Stimulated activated CD8-positive, alpha-beta memory T cell treated with anti-CD3 and anti-CD28 coated beads, Interleukin-15, amount 100 ng/mL, for 24 hours (primary cell): ENCODE measurements at regions not wholly inside any gene's neighbourhood (a gene's known extent, or its start where the extent isn't known, plus 50 kb on each side); places are given as distances from the start of the nearest gene placed in this dataset.

Experiments used
- DNase-seq: peaks from one replicate; pipeline ENCODE4 v3.0.0-alpha.2; 2020; ENCODE audit warnings: low read depth

DNA sequence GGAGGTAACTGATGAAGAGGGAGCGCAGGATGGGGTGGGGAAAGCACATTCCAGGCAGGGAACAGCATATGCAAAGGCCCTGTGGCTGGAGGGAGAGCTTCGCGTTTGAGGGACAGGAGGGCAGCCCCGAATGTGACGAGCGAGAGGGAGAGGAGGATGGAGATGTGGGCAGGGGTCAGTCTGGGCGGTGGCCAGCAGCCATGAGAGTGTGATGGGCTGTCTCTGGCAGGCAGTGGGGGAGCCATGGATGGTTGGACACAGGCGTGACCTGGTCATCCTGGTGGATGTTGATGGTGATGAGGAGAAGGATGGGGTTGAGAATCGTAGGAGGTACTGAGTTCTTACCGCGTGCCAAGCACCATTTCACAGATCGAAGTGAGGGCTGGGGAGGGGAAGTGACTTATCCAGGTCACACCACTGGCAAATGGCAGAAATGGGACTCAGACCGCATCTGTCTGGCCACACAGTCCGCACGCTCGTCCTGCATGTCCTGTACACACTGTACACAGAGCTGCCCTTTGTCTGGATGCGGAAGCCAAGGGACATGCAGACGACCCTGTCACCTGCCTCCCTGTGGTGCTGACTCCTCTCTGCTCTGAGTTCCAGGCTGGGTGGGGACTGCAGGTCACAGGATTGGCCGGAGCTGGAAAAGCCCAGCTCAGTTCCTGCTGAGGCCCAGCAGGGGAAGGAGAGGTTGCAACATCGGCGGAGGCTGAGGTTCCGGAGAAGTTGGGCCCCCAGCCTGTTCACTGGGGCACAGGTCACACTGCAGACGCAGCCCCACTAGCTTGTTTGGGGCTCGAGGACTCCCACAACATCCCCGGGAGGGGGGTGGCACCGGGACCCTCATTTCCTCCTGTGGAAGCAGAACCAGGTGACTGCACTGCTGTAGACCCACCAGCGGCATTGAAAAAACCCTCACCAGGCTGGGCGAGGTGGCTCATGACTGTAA, 165.6 kb upstream of the IER5L start:
- no peak for DNase-seq

DNA sequence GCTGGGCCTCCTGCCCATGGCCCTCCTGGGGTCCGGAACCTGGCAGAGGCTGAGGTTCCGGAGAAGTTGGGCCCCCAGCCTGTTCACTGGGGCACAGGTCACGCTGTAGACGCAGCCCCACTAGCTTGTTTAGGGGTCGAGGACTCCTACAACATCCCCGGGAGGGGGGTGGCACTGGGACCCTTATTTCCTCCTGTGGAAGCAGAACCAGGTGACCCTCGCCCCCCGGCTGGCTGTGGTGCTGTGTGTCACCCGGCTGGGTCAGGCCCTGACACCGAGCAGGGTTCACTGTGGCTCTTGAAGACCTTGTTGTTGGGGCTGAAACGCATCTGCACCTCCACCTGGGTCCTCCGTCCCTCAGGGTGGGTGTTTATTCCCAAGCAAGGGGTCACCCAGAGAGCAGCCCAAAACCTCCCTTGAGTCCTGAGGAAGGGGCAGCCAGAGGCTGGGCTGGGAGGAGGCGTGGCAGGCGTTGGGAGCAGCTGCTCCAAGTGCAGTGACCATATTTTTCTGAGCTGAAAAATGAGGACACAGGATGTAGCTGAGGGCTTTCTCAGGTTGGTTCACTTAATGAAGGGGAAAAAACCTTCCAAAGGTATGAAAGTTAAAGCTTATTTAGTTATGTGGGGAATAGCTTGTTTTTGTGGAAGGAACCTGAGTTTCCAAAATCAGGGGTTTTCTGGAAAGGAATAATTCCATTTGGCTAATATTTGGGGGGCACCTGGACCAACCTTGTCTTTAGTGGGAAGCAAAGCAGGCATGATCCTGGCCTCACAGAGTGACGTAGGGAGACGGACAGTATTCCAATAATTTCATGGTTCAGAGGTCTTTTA, 164.7 kb upstream of the IER5L start:
- no peak for DNase-seq

DNA sequence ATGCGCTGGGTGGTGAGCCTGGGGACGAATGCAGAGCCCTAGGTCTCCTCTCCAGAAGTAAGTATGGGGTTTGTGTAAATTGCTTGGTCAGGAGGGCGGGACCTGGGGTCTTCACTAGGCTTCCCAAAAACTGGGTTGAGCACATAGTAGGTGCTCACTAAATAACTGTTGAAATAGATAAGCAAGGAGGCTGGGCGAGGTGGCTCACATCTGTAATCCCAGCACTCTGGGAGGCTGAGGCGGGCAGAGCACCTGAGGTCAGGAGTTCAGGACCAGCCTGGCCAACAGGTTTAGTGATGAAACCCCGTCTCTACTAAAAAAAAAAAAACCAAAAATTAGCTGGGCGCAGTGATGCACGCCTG, 163.9 kb upstream of the IER5L start:
- DNase-seq = no peak

DNA sequence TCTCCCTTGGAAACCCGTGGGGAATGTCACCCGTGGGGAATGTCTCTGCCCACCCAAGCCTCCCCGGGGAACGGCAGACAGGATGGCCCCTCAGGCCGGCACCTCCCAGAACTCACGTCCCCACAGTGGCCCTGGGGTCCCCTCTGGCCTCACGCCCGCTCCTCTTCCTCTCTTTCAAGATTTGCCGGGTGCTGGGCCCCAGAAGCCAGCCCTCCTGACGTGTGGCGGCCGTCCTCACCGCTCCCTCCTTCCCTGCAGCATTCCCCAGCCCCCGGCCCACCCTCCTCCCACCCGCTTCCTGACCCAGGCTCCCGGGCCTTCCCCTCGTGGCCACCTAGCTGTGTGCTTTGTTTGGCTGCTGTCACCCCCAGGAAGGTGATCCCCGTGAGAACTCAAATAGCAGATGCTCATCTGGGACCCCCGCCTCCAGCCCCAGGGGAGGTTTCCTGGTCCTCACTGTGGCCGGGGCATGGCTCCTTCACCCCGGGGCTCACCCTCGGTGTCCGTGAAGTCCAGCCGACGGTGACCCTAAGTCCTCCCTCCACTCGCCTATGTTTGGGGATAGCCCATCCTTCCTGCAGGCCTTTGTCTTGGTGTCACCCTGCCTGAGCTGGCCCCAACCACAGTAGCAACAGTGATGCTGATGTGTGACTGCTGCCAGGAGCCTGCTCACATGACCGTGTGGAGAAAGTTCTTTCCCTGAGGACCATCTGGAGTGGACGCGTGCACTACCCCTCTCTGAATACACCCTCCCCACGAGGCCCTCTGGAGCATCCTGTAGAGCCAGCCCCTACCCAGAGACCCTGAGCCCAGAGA, 163.3 kb upstream of the IER5L start:
- no peak for DNase-seq

DNA sequence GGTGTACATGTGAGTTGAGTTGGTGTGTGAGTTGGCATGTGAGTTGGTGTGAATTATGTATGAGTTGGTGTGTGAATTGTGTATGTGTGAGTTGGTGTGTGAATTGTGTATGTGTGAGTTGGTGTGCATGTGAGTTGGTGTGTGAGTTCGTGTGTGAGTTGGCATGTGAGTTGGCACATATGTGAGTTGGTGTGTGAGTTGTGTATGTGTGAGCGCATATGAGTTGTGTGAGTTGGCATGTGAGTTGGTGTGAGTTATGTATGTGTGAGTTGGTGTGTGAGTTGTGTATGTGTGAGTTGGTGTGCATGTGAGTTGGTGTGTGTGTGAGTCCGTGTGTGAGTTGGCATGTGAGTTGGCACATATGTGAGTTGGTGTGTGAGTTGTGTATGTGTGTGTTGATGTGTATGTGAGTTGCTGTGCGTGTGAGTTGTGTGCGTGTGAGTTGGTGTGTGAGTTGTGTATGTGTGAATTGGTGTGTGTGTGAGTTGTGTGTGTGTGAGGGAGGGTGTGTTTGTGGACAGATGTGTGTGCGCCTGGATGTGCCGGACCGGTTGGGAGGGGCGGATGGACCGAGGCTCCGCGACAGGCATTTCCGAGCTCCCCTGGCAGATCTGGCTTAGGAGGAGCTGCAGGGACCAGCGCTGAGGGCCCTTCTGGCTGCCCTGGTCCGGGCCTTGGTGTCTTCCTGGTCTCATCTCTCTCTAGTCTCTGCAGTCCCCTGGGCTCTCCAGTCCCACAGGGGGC, 162.5 kb upstream of the IER5L start:
- no peak for DNase-seq

DNA sequence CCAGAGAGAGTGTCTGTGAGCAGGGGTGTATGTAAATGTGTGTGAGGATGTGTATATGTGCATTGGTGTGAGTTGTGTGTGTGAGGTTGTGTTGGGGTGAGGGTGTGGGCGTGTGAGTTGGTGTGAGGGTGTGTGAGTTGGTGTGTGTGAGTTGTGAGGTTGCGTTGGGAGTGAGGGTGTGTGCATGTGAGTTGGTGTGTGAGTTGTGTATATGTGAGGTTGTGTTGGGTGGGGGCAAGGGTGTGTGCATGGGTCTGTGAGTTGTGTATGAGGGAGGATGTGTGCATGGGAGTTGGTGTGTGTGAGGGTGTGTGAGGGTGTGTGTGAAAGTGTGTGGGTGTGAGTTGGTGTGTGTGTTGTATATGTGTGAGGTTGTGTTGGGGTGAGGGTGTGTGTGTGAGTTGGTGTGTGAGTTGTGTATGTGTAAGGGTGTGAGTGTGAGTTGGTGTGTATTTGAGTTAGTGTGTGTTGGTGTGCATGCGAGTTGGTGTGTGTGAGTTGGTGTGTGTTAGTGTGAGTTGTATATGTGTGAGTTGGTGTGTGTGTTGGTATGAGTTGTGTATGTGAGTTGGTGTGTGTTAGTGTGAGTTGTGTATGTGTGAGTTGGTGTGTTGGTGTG, 161.6 kb upstream of the IER5L start:
- DNase-seq = no peak

DNA sequence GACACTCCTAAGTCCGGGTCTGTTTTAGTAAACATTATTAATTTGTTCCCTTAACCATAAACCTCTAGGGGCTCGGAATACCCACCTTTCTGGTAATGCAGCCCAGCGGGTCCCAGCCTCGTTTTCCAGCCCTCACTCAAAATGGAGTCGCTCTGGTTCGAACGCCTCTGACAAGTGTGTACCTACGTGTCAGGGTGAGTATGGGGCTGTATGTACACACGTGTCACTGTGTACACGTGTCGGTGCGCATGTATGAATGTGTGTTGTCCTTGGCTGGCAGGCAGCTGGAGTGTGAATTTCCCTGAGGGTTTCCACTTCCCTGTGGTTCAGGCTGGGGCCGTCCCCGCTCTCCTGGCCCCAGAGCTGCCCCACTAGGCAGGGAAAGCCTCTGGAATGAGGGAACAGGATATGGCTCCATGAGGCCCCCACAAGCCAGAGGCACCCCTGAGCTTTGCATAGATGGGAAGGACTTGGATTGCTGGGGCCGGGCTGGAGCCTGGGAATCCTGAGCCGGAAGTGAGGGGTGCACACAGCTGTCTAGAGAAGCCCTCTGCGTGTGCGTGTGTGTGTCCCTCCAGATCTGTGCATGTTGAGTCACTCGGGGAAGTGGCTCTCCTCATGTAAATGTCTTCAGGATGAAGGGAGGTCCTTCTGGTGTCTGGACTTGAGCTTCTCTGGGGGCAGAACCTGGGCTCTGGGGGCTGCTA, 160.8 kb upstream of the IER5L start:
- DNase-seq = no peak

DNA sequence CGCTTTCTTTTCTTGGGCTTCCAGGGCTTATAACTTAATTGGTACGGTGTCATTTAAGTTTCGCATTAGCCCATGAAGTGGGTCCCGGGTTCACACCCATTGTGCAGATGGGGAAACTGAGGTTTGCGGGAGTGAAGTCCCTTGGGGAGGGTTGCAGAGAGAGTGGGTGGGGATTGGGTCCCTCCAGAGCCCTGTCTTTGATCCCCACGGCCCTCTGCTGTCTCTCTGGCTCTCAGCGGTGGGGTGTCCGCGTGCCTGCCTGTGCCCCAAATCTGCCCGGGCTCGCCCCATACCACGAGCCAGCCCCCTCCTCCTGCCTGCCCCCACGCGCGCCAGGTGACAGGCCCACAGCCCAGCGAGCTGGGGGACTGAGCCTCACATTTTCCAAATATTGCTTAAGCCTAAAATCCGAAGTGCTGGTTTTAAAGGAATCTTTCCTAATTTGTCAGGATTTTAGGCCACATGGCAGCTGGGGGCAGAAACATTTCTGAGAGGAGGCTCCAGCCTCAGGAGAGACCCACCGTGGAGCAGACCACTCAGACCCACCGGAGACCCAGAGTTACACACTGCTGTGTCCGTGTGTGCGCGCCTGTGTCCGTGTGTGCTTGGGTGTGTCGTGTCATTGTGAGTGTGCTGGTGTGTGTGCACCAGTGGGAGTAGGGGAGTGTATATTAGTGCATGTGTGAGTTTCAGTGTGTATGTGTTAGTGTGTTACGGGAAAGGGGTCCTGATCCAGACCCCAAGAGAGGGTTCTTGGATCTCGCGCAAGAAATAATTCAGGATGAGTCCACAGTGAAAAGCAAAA, 159.5 kb upstream of the IER5L start:
- no peak for DNase-seq

DNA sequence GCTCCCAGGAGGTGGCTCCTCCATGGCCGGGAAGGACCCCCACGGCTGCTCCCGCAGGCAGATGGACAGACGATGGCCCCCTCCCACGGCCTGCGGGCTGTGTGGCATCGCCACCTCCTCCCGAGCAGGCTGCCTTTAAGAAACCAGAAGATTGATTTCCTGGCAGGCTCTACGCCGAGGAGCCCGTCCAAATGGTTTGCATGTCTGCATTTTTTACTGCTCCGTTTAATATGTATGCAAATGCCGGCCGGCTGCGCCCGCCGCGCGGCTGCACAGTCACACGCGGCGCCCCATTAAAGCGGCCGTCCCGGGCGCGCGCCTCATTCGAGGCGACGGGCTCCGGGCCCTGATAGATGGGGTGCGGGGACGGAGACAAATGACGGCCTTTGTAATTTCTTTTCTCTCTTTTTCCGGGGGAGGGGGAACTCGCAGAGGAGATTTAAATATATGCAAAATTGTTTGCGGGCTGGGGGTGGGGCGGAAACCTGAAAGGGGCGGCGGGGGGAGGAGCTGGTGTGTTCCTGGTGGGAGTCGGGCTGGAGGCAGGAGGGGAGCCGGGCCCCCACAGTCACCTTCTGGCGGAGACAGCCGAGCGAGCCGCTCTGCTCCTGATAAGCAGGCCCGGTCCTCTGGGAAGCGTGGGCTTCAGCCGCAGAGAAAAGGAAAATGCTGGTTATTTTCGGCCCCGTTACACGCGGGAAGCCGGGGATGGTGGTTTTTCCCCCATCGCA, 158.7 kb upstream of the IER5L start:
- DNase-seq = no peak

DNA sequence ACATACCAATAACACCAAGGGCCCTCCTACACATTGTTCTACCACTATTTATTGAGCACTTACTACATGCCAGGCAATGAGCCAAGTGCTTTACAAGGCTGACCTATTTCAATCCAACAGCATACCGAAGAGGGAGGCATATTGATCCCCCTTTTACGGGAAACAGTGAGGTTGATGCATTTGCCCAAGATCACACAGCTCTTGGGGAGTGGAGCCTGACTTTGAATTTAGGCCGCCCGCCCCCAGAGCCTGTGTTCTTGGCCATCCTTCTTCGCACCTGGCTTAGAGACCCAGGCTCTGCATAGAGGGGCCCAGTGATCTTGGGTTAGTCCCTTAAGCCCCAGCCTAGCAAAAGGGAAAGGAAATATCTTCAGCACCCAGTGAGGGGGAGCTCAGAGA, 158.1 kb upstream of the IER5L start:
- DNase-seq = no peak

DNA sequence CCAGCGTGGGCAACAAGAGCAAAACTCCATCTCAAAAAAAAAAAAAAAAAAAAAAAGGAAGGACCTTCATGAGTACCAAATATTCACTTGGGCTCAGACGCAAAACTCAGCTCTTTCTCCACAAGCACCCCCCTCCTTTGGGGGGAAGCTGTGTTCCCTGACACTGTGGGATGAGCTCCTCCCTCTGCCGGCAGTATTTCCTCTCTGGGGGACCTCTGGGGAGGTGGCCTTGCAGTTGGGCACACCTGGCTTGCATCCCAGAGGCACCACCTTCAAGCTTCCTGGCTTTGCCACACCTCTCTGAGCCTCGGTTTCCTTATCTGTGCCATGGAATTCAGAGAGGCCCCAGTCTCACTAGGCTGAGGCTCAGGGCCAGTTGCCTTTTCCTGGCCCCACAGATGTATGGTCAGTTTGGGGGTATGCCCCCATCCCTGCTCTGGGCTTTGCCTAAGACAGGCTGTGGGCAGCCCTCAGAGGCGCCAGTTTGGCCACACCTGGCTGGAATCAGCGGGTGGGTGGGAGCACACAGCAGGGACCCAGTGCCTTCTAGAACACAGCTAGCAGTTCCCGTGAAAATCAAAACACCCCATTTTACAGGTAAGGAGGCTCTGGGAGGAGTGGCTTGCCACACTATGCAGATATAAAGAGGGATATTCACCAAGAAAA, 157.5 kb upstream of the IER5L start:
- DNase-seq = no peak

DNA sequence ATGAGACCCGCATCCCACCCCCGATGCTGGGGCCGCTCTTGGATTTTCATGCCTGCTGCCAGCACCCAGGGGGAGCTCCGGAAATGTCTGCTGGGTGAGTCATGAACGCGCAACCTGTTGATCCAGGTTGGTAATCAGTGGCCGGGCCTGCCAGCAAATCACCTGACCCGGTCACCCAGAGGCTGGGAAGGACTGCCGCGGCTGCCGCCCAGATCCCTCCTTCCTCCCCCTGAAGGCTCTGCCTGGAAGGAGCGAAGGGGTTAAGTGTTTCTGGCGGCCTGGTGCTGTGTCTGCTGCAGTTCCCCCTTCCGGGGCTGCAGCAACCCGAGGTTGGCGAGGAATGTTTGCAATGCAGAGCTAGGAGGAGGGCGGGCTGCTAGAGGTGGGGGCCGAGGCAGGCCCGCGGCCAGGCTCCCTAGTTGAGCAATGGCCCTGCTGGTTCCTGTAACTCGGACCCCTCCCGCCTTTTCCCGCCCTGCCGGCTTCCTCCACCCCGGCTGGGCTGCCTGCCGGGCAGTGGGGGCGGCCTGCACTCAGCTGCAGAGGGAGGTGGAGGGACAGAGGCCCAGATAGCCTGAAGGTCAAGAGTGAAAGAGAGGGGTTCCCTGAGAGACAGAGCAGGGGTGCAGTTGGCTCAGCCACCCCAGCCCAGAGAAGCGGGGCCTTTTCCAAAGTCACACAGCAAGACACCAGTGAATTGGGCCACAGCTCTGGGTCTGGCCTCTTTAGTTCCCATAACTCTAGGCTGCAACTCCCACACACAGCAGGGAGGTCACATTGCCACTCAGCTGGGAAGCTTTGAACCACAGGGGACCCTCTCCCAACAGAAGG, 156.3 kb upstream of the IER5L start:
- no peak for DNase-seq

DNA sequence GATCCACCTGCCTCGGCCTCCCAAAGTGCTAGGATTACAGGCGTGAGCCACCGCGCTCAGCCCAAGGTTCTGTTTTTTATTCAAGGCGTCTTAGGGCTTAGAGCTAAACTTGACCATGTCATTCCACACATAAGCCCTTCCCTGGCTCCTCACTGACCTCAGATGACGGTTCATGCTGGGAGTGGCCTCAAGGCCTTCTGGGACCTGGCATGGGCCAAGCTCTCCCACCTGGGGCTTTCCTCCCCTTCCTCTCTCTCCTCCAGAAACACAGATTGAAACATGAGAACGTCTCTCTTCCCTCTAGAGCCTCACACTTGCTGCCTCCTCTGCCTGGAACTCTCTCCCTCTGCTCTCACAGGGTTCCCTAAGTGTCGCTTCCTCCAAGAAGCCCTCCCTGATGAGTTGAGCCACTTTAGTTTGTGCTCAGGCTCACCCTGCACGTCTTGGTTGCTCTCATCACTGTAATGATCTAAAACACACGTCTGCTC, 155.6 kb upstream of the IER5L start:
- DNase-seq = no peak

DNA sequence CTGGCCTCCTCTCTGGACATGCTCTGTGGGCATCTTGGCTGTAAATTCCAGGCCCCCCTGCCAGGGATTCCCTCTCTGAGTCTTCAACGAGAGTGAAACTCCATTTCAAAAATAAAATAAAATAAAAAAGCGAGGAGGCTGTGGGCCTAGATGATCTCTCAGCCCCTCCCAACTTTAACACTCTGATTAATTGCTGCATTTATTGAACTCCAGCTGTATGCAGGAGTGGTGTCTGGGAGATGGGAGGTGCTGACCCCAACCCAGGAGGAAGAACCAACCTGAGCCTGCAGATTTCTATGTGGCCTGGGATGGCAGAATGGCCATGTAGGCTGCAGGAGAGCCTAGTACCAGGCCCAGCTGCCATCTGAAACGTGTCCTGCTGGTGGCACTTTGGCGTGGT, 154.5 kb upstream of the IER5L start:
- DNase-seq = no peak

DNA sequence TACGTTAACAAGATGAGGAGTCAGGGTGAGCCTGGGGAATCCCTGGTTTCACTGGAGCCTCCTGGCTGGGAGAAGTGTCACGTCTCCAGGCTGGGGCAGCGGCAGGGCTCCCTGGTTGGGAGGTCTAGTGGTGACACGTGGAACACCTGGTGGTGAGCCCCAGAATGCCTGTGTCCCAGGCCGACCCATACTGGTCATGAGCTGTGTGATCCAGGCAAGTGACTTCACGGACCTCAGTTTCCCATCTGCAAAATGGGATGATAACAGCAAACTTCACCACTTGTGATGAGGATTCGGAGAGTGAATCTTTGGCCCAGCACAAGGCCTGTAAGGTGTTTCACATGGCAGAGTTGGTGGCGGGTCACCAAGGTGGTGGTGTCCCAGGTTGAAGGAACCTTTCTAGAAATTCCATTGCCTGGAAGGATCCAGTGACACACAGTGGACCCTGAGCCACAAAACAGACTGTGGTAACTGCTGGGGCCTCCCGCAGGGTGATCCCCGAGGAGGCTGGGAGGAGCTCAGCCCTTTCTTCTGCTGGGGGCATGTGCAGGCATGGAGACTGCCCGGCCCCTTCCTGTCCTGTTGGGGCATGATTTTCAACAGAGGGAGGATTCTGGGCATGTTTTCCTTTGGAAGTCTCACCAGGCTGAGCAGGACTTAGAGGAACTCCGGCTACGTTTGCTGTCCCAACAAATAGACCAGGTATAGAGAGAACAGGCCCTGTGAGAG, 153.9 kb upstream of the IER5L start:
- DNase-seq = no peak

DNA sequence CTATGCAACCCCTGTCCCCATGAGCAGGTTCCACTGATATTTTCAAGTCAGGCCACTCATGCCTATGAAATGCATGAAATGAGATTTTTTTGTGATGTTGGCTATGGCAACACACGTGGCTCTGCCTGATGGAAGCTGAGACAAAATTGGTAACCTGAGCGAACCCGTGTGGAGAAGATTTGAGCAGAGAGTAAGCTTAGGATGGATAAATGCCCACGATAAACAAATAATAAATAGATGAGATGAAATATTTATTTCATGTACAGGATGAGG, 153.4 kb upstream of the IER5L start:
- no peak for DNase-seq
